ENCODE measurements at regions not wholly inside any gene's neighbourhood (a gene's known extent, or its start where the extent isn't known, plus 50 kb on each side); places are given as distances from the start of the nearest gene placed in this dataset.

GRCh38 chr12:70040141-70040540 is 203.1 kb upstream of the CNOT2 start:
- TF ChIP-seq CTCF (conservative IDR thresholded peaks at IDR 0.05) = no peak
- H3K27ac ChIP-seq = no peak overlapping the region

- no peak for TF ChIP-seq CTCF (conservative IDR thresholded peaks at IDR 0.05)
- H3K27ac ChIP-seq = no peak overlapping the region
These were observed 200.6 kb upstream of the CNOT2 start for GRCh38 chr12:70042675-70043074.

- TF ChIP-seq CTCF (conservative IDR thresholded peaks at IDR 0.05) = no peak
These were observed 199.6 kb upstream of the CNOT2 start for GRCh38 chr12:70043490-70044138.

GRCh38 chr12:70044167-70044566 is 199.1 kb upstream of the CNOT2 start:
- no peak for TF ChIP-seq CTCF (conservative IDR thresholded peaks at IDR 0.05)
- H3K27ac ChIP-seq = no peak overlapping the region

More at GRCh38 chr12:70043490-70044138, 199.6 kb upstream of the CNOT2 start:
- H3K27ac ChIP-seq = no peak overlapping the region

- no peak for TF ChIP-seq CTCF (conservative IDR thresholded peaks at IDR 0.05)
- no peak overlapping the region for H3K27ac ChIP-seq
These were observed 198.2 kb upstream of the CNOT2 start for GRCh38 chr12:70045036-70045435.

GRCh38 chr12:70045514-70045913 is 197.7 kb upstream of the CNOT2 start:
- no peak for TF ChIP-seq CTCF (conservative IDR thresholded peaks at IDR 0.05)

GRCh38 chr12:70048521-70049250 is 194.5 kb upstream of the CNOT2 start:
- TF ChIP-seq CTCF (conservative IDR thresholded peaks at IDR 0.05) = no peak
- H3K27ac ChIP-seq = no peak overlapping the region

More at GRCh38 chr12:70045514-70045913, 197.7 kb upstream of the CNOT2 start:
- H3K27ac ChIP-seq = no peak overlapping the region
